CD4-positive, alpha-beta T cell (primary cell): ENCODE measurements at regions not wholly inside any gene's neighbourhood (a gene's known extent, or its start where the extent isn't known, plus 50 kb on each side); places are given as distances from the start of the nearest gene placed in this dataset.

Source experiments
- ATAC-seq: fragments of 200-7000 bp; cut with Tn5 transposase; one replicate; pipeline ENCODE4 v1.10.0; 2022; ENCODE audit warnings: mild to moderate bottlenecking; ENCODE audit not compliant: poor library complexity
- CTCF ChIA-PET: fragments of 350-600 bp; sonication (Branson Sonifier 250); formaldehyde crosslinking; loops from one replicate; lab custom pipeline; 2021; ENCODE audit warnings: antibody characterized with exemption, inconsistent platforms; lab: Charles Lee
- POLR2A ChIA-PET: fragments of 350-600 bp; sonication (Branson Sonifier 250); formaldehyde crosslinking; loops from one replicate; lab custom pipeline; 2021; ENCODE audit warnings: antibody characterized with exemption, inconsistent platforms; lab: Charles Lee
- DNase-seq, 14 experiments: peaks; one replicate each; pipeline ENCODE4 v3.0.0-alpha.2; 2013 to 2020; ENCODE audit warnings: mixed read lengths in 2 of 14
- H3K27ac ChIP-seq, 2 donors: one replicate each; pipeline versions ENCODE4 v1.5.1 to v1.7.0; 2013; ENCODE audit warnings: low read length in 2 of 2, low read depth in 1 of 2, mild to moderate bottlenecking in 1 of 2
- H3K27me3 ChIP-seq, 2 experiments: 1 replicate in 1 of 2; 2 replicates in 1 of 2; pipeline versions ENCODE4 v1.6.1 to v1.7.0; 2013; ENCODE audit warnings: low read length in 2 of 2, control low read depth in 1 of 2, mild to moderate bottlenecking in 1 of 2, moderate library complexity in 1 of 2; ENCODE audit not compliant: insufficient read depth in 2 of 2, control insufficient read depth in 1 of 2
- H3K36me3 ChIP-seq: one replicate; pipeline ENCODE4 v1.6.1; 2013; ENCODE audit warnings: low read length, control low read depth; ENCODE audit not compliant: insufficient read depth
- H3K4me1 ChIP-seq: one replicate; pipeline ENCODE4 v1.6.1; 2013; ENCODE audit warnings: low read length, control low read depth; ENCODE audit not compliant: insufficient read depth
- H3K4me3 ChIP-seq: one replicate; pipeline ENCODE4 v1.5.1; 2013; ENCODE audit warnings: mild to moderate bottlenecking, low read length, moderate library complexity
- H3K9me3 ChIP-seq, 2 experiments: 1 replicate in 1 of 2; 2 replicates in 1 of 2; pipeline versions ENCODE4 v1.6.1 to v1.7.0; 2013; ENCODE audit warnings: low read length in 2 of 2, mild to moderate bottlenecking in 2 of 2, control low read depth in 1 of 2, moderate library complexity in 1 of 2; ENCODE audit not compliant: control insufficient read depth in 1 of 2, insufficient read depth in 1 of 2
- H3K27ac Mint-ChIP-seq: one replicate; pipeline ENCODE4 v1.8.0; 2020; ENCODE audit warnings: mixed read lengths
- H3K27me3 Mint-ChIP-seq: one replicate; pipeline ENCODE4 v1.8.0; 2021; ENCODE audit warnings: mixed read lengths
- H3K36me3 Mint-ChIP-seq: one replicate; pipeline ENCODE4 v1.8.0; 2021; ENCODE audit warnings: low read depth, mixed read lengths
- H3K4me1 Mint-ChIP-seq: one replicate; pipeline ENCODE4 v1.8.0; 2021; ENCODE audit warnings: low read depth, mixed read lengths
- H3K4me3 Mint-ChIP-seq: one replicate; pipeline ENCODE4 v1.8.0; 2020; ENCODE audit warnings: mild to moderate bottlenecking, mixed read lengths
- H3K9me3 Mint-ChIP-seq: one replicate; pipeline ENCODE4 v1.8.0; 2020; ENCODE audit warnings: mixed read lengths
- intact Hi-C, 2 experiments: fragments of 100-400 bp; cut with DNase I in 1 of 2; cut with micrococcal nuclease in 1 of 2; formaldehyde crosslinking; loops; one replicate each; pipeline versions ENCODE4 v1.15.1 to v1.9.0; 2023 to 2025; cut with DNase I, micrococcal nuclease
- TF ChIP-seq, protein P1 (sequence below): fragments of 200-600 bp; IDR thresholded peaks from one replicate; pipeline ENCODE4 v1.8.0; 2022; ENCODE audit warnings: antibody characterized with exemption, mild to moderate bottlenecking

DNA sequence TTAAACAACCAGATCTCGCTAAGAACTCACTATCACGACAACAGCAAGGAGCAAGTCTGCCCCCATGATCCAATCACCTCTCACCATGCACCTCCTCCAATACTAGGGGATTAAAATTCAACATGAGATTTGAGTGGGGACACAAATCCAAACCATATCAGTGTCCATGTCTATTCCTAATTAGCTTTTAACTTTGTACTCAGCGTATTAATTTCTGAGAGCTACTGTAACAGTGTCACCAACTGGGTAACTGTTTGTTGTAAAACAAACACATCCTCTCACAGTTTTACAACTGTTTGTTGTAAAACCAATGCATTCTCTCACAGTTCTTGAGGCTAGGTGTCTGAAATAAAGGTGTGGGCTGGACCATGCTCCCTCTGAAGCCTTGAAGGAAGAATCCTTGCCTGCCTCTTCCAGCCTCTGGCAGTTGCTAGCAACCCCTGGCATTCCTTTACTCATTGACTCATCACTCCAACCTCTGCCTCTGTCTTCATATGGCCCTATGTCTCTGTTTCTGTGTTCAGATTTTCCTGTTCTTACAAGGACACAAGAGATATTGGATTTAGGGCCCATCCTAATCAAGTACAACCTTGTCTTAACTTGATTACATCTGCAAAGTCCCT, 121.2 kb downstream of the LTN1 start:
- no peak overlapping the region for H3K4me3 Mint-ChIP-seq
- H3K36me3 Mint-ChIP-seq: peaks cover 82% of the 10 kb centered on the region
- Histone ChIP-seq H3K27ac (no peak overlapping the region), H3K4me3 (no peak overlapping the region), H3K27me3 (no peaks in the 10 kb centered on the region), H3K4me1 (no peaks in the 10 kb centered on the region), H3K9me3 (no peaks in the 10 kb centered on the region), H3K36me3 (peaks cover 39% of the 10 kb centered on the region)
- TF ChIP-seq, protein P1, sequence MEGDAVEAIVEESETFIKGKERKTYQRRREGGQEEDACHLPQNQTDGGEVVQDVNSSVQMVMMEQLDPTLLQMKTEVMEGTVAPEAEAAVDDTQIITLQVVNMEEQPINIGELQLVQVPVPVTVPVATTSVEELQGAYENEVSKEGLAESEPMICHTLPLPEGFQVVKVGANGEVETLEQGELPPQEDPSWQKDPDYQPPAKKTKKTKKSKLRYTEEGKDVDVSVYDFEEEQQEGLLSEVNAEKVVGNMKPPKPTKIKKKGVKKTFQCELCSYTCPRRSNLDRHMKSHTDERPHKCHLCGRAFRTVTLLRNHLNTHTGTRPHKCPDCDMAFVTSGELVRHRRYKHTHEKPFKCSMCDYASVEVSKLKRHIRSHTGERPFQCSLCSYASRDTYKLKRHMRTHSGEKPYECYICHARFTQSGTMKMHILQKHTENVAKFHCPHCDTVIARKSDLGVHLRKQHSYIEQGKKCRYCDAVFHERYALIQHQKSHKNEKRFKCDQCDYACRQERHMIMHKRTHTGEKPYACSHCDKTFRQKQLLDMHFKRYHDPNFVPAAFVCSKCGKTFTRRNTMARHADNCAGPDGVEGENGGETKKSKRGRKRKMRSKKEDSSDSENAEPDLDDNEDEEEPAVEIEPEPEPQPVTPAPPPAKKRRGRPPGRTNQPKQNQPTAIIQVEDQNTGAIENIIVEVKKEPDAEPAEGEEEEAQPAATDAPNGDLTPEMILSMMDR: no peak
- no peak overlapping the region for H3K27ac Mint-ChIP-seq
- ATAC-seq (no peak), DNase-seq (no peak)
- intact Hi-C loops: no loop called here
- no peaks in the 10 kb centered on the region for H3K9me3 Mint-ChIP-seq
- no peaks in the 10 kb centered on the region for H3K27me3 Mint-ChIP-seq
- H3K4me1 Mint-ChIP-seq: no peaks in the 10 kb centered on the region
- ChIA-PET POLR2A (no interaction called here), CTCF (no interaction called here)

DNA sequence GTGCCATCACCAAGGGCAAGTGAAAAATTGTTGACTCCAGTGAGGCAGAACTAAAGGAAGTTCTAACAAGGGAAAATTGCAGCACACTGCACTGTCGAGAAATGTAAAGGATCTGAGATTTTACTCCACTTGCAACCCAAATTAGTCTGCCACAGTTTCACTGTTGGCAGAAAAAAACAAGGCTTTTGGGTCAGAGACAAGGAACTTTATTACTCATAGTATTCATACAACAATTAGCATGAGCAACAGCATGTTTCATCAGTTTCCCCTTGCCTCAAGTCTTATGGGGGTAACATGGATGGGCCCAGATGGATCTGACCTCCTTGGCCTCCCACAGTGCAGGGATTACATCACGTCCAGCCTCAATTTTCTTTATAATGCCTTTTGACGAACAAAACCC, 125.3 kb downstream of the LTN1 start:
- H3K4me3 ChIP-seq: no peak overlapping the region
- no peak for ATAC-seq
- POLR2A ChIA-PET: no interaction called here
- TF ChIP-seq, protein P1: no peak
- no peaks in the 10 kb centered on the region for H3K4me1 ChIP-seq
- intact Hi-C loops: loop anchor here in 1 of 2 experiments (10.0 kb wide), 1 partner anchor 353 kb away; no protein-coding TSS in a partner anchor
- Mint-ChIP-seq H3K4me1 (no peaks in the 10 kb centered on the region), H3K27me3 (no peaks in the 10 kb centered on the region), H3K4me3 (no peak overlapping the region), H3K36me3 (peaks cover 71% of the 10 kb centered on the region), H3K9me3 (no peaks in the 10 kb centered on the region), H3K27ac (no peak overlapping the region)
- H3K9me3 ChIP-seq: no peaks in the 10 kb centered on the region
- DNase-seq: no peak
- H3K36me3 ChIP-seq: peaks cover 14% of the 10 kb centered on the region
- CTCF ChIA-PET: no interaction called here
- no peak overlapping the region for H3K27ac ChIP-seq
- H3K27me3 ChIP-seq: no peaks in the 10 kb centered on the region

DNA sequence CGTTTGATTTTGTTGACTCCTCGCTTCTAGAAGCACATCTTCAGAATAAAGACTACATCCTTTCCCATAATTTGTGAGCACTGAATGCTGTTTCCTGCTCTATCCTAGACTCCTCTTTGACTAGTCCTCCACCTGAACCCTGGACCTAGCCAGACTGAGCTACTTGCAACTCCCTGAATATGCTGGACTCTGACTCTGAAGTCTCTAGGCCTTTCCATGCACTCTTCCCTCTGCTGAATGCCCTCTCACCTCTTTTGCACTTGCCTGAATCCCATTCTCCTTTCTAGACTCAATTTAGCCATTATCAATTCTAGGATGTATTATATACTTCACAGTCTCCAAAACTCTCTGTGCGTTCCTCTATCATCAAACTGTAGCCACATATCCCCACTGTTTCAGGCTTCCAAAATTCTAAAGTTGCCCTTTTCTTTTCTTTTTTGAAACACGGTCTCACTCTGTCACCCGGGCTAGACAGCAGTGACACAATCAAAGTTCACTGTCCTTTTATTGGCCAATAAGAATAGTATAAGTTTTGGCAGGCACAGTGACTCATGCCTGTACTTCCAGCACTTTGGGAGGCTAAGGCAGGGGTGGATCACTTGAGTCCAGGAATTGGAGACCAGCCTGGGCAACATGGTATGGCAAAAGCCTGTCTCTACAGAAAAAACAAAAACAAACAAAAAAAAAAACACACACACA, 127.0 kb downstream of the LTN1 start:
- no peak for ATAC-seq

More for the DNA sequence above, 127.0 kb downstream of the LTN1 start:
- H3K4me1 ChIP-seq: no peaks in the 10 kb centered on the region
- CTCF ChIA-PET: no interaction called here
- intact Hi-C loops: loop anchor here in 1 of 2 experiments (10.0 kb wide), 1 partner anchor 351 kb away; no protein-coding TSS in a partner anchor
- no peak overlapping the region for H3K4me3 ChIP-seq
- POLR2A ChIA-PET: no interaction called here
- Mint-ChIP-seq H3K9me3 (no peaks in the 10 kb centered on the region), H3K4me1 (no peaks in the 10 kb centered on the region), H3K27ac (no peak overlapping the region), H3K36me3 (peaks cover 67% of the 10 kb centered on the region), H3K4me3 (no peak overlapping the region), H3K27me3 (no peaks in the 10 kb centered on the region)
- no peaks in the 10 kb centered on the region for H3K9me3 ChIP-seq
- TF ChIP-seq, protein P1: no peak
- no peak for DNase-seq
- no peaks in the 10 kb centered on the region for H3K27me3 ChIP-seq
- peaks cover 2% of the 10 kb centered on the region for H3K36me3 ChIP-seq
- no peak overlapping the region for H3K27ac ChIP-seq
